Glomerular endothelial cell (primary cell): ENCODE measurements at regions not wholly inside any gene's neighbourhood (a gene's known extent, or its start where the extent isn't known, plus 50 kb on each side); places are given as distances from the start of the nearest gene placed in this dataset.

Source experiments
- DNase-seq: peaks from one replicate; pipeline ENCODE4 v3.0.0-alpha.2; 2011; ENCODE audit warnings: low read depth, low spot score; ENCODE audit errors: extremely low read depth

- DNase-seq: no peak
Observed at GRCh38 chr11:80649186-80649585, 1208.4 kb upstream of the TENM4 start.

DNA sequence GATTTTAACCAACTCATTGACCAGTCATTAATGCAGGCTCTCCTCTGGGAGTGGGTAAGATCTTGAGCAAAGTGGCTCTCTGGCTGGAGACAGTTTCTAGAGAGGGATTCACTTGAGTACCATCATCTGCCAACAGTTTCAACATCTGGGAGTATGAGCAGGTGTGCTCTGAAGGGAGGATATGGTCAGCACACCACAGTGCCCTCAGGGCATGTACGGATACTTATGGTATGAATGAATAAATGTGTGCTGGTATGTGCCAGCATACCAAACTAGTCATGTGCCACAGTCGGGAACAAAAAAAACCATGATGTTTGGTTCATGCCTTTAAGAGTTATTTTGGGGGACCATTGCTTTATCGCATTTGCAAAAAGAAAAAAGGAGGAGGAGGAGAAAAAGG lies 1197.5 kb upstream of the TENM4 start:
- DNase-seq: no peak

- DNase-seq: no peak
Observed at GRCh38 chr11:80637571-80637970, 1196.7 kb upstream of the TENM4 start.

DNA sequence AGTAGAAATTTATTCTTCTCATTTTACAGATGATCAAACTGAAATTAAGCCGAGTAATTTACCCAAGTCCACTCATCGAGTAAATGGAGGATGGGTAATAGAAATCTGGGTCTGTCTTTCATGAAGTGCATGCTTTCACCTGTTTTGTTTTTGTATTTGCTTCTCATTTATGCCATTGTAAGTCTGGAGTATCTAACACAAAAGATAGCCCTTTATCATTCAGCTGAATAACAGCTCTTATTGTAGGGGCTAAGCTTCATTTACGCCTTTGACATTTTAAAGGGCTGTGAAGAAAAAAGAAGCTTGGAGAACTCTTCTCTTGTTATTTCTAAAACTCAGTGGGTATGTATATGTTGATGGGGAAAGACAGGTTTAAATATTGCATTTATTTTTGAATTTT lies 1196.2 kb upstream of the TENM4 start:
- DNase-seq: no peak

DNA sequence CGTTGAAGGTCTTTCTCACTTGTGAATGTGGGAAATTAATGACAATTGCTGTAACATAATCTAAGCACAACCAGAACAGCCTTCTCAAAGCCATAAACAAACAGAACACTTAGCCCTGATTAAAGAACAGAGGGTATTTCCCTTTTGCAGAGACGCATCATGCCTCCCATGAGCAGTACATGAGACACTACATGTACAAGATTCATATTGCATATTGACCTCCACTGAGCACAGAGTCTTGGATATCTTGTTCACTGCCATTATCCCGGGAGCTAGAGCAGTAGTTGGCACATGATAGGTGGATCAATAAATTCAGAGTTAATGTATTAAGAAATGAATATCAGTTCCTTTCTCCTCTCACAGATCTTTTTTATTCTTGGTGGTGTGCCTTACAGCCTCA lies 1194.3 kb upstream of the TENM4 start:
- DNase-seq: no peak

DNA sequence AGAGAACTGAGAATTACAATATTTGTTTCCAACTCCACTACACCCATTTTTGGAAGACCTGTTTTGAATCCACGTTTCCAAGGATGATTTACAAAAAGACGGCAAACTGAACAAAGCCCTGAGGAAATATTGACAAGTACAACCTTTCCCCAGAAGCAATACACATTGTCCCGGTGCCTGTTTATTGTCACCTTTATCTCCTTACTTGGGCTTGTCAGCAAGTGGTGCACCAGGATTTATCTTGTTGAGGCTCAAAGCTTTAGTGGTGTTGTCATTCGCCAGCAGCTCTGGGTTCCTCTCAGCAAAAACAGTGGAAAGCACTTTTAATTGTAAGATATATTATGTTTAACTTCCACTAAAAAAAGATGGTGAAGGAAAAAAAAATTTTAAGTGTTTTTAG lies 1191.9 kb upstream of the TENM4 start:
- no peak for DNase-seq

GRCh38 chr11:80632156-80632555 lies 1191.3 kb upstream of the TENM4 start:
- DNase-seq: no peak

- DNase-seq: no peak
Observed at GRCh38 chr11:80629466-80629865, 1188.6 kb upstream of the TENM4 start.

DNA sequence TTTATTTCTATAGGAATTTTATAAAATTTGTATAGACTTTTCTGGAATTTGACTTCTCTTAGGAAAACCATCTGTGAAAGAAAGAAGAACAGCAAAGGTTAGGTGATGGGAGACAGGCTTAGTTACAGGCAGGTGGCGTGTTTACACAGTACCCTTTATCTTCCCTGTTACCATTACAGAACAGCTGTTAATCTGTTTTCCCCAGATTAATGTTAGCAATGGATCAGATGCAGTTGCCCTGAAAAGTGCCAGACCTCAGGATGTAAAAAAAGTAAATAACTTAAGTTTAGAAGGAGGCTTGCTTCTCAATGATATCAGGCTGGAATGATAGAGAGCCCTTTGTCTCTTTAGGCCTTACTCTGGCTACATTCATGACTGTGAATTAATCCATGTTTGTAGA lies 1186.5 kb upstream of the TENM4 start:
- DNase-seq: no peak

DNA sequence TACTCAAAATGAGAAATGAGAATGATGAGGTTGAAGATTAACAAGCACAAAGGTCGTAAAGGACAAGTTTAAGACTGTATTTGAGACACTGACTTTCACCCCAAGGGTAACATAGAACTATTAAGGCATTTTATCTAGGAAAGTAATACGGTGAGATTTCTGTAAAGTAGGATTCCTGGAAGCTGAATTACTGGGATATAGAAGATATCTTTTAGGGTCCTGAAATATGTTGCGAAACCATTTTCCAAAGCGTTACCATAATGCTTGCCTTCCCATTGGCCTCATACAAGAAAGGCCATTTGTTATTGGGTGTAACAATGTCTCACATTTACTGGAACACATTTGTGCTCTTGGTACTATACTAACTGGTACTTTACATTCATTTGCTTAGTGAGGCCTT lies 1185.9 kb upstream of the TENM4 start:
- no peak for DNase-seq

- no peak for DNase-seq
Observed at GRCh38 chr11:80625563-80625962, 1184.7 kb upstream of the TENM4 start.

GRCh38 chr11:80621871-80622270 lies 1181.0 kb upstream of the TENM4 start:
- DNase-seq: no peak

GRCh38 chr11:80620867-80621266 lies 1180.0 kb upstream of the TENM4 start:
- no peak for DNase-seq

DNA sequence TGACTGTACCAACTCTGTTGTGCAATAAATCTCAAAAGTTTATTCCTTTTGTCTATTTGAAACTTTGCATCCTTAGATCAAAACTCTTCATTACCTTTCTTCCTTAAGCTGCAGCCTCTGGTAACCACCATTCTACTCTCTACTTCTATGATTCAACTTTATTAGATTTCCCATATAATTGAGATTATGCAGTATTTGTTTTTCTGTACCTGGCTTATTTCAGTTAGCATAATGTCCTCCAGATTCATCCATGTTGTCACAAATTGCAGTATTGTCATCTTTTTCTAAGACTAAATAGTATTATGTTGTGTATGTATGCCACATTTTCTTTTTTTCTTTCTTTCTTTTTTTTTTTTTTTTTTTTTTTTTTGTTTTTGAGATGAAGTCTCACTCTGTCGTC lies 1176.3 kb upstream of the TENM4 start:
- no peak for DNase-seq

GRCh38 chr11:80616070-80616800 lies 1175.4 kb upstream of the TENM4 start:
- DNase-seq: no peak

DNA sequence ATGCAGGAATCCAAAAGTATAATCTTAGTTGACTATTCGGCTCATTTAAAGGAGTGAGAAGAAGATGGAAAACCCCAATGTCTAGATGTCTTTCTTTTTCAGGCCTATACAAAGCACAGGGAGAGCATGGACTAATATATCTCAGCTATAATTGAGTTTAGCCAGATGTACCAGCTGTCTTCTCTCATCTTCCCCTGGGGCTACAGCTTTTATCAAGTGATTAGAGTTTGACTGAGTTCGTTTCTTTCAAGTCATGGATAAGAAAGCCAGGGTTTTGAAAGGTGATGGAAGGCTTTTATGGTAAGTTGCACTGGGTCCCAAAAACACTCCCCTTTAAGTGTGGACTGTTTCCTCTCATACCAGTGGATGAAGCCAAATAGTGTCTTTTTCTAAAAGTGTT lies 1172.8 kb upstream of the TENM4 start:
- DNase-seq: no peak

GRCh38 chr11:80610516-80610915 lies 1169.7 kb upstream of the TENM4 start:
- DNase-seq: no peak

- DNase-seq: no peak
Observed at GRCh38 chr11:80603472-80603871, 1162.6 kb upstream of the TENM4 start.

DNA sequence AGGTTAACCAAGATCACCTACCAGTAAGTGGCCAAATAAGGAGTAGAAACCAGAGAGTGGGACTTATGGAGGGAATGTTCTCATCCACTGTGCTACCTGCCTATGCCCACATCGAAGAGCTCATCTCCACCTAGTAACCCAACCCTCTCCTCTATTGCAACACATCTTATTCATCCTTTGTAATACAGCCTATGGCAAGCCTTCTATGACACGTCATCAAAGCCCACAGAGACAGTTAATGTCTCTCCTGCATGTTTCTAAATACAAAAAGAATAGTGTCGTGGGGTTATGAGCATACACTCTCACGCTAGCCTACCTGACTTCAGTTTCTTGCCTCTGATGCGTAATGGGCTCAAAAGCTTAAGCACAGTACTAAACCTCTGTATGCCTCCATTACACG lies 1158.1 kb upstream of the TENM4 start:
- no peak for DNase-seq

DNA sequence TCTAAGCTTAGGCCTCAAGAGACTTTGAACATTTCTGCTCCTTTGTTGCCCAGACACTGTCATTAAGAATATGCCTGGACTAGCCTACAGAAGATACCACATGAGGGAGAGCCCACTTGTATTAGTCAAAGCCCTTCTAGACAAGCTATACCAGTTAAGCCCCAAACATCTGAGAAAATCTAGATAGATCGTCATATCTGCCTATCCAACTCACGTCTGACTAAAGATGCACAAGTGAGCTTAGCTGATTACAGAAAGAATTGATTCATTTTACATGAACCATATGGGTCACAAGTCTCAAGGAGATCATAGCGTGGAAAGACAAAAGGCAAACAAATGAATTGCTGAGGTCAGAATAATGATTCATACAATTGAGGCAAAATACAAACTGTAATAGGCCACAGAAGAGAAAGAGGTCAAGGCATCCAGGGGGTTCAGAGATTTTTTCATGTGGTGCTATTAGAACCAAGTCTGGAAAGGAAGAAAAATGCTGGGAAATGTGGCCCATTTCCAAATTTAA lies 1155.5 kb upstream of the TENM4 start:
- DNase-seq: no peak

DNA sequence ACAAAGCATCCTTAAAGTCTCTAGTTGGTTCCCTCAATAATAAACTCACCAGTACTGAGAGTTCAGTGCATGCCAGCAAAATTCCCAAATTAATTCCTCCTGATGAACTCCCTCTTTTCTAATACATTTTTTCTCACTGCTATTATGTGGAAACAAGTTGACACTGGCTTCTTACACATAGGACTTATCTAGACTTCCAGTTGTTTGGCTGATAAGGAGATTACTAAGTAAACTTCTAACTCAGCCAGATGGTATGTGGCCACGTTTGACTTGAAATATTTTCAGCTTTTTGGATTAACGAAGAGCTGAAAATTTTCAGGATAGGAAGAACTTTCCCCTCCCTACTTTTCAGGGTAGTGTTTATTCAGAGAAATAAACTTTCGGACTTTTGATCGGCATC lies 1154.2 kb upstream of the TENM4 start:
- DNase-seq: no peak

DNA sequence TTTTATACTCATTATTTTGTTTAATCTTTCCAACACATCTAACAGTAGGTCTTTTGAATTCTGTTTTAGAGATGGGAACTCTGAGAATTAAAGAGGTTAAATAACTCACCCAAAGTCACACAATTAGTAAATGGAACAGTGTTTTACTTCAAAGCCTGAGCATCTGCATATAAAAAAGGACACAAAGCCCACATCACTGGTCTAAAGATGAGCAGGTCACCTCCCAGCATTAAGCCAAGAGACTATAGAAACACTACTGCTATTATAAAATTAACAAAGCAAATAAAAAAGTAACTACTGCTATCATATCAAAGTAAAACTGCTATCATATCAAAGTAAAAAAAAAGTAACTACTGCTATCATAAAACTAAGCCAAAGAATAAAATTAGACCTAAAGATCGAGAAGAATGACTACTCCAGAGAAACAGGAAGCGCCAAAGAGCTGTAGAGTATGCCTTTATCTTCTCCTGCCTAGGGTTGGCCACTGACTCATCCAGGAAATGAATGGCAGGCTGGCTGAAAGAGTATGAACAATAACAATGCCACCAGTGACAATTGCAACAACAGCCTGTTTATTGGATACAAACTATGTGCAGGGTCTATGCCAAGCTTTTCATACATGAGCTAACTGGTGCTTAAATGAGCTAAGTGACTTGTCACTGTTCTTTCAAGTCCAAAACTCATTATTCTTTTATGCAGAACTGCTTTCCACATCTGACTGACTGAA lies 1153.0 kb upstream of the TENM4 start:
- peak; percentile 77 for DNase-seq
